Choroid plexus epithelial cell (primary cell): ENCODE measurements at regions not wholly inside any gene's neighbourhood (a gene's known extent, or its start where the extent isn't known, plus 50 kb on each side); places are given as distances from the start of the nearest gene placed in this dataset.
"Not testable (repeated sequence)": the region's sequence is repeated elsewhere in the genome, so short reads cannot be mapped to it uniquely, and the experiment has no call there.

Experiments
- DNase-seq: peaks from one replicate; pipeline ENCODE4 v3.0.0-alpha.2; 2010; ENCODE audit warnings: low read depth
- H3K4me3 ChIP-seq: 2 replicates; pipeline ENCODE4 v1.5.1; 2011; ENCODE audit warnings: low read depth, mild to moderate bottlenecking, control low read depth, low read length, moderate library complexity
- CTCF ChIP-seq: conservative IDR thresholded peaks from 2 replicates; pipeline ENCODE4 v1.5.1; 2011; ENCODE audit warnings: low read depth, mild to moderate bottlenecking, control low read depth, inconsistent platforms, low read length, moderate library complexity

GRCh38 chr9:124084087-124084486, 72.5 kb downstream of the LHX2 start:
- no peak for TF ChIP-seq CTCF
- no peak for DNase-seq

GRCh38 chr9:124087226-124087625, 75.7 kb downstream of the LHX2 start:
- no peak for TF ChIP-seq CTCF
- no peak overlapping the region for H3K4me3 ChIP-seq
- DNase-seq: no peak

More at GRCh38 chr9:124084087-124084486, 72.5 kb downstream of the LHX2 start:
- no peak overlapping the region for H3K4me3 ChIP-seq

GRCh38 chr9:124088476-124088837, 76.9 kb downstream of the LHX2 start:
- no peak for DNase-seq
- no peak for TF ChIP-seq CTCF
- H3K4me3 ChIP-seq: no peak overlapping the region

- H3K4me3 ChIP-seq, DNase-seq: not testable (repeated sequence)
Measured at GRCh38 chr9:124089631-124090488, 78.3 kb downstream of the LHX2 start.

GRCh38 chr9:124098141-124098905, 86.8 kb downstream of the LHX2 start:
- DNase-seq: peak; percentile 13
- no peak for TF ChIP-seq CTCF
- no peak overlapping the region for H3K4me3 ChIP-seq

- TF ChIP-seq CTCF: no peak
- DNase-seq: no peak
- no peak overlapping the region for H3K4me3 ChIP-seq
Measured at GRCh38 chr9:124099860-124100259, 88.3 kb downstream of the LHX2 start.

- no peak for TF ChIP-seq CTCF
- H3K4me3 ChIP-seq: no peak overlapping the region
- DNase-seq: no peak
Measured at GRCh38 chr9:124101215-124101968, 89.8 kb downstream of the LHX2 start.
